Esophagus muscularis mucosa (tissue), 4 donors: ENCODE measurements at regions not wholly inside any gene's neighbourhood (a gene's known extent, or its start where the extent isn't known, plus 50 kb on each side); places are given as distances from the start of the nearest gene placed in this dataset.

Experiments
- DNase-seq: peaks from one replicate; pipeline ENCODE4 v3.0.0-alpha.2; 2017; ENCODE audit errors: extremely low spot score
- H3K27ac ChIP-seq, 4 donors: fragments of 200-600 bp; sonication (generic); replicated peaks in 1 of 4; 1 replicate in 3 of 4; 2 replicates in 1 of 4; pipeline ENCODE4 v1.5.1; 2016 to 2019; ENCODE audit warnings: mild to moderate bottlenecking in 1 of 4
- H3K27me3 ChIP-seq, 4 donors: fragments of 200-600 bp; sonication (generic); one replicate each; pipeline versions ENCODE4 v1.5.1 to v1.6.0; 2016 to 2019
- H3K36me3 ChIP-seq, 4 donors: fragments of 200-600 bp; sonication (generic); one replicate each; pipeline ENCODE4 v1.5.1; 2016 to 2019
- H3K4me1 ChIP-seq, 4 donors: fragments of 200-600 bp; sonication (generic); one replicate each; pipeline ENCODE4 v1.5.1; 2016 to 2019
- H3K4me3 ChIP-seq, 4 donors: fragments of 200-600 bp; sonication (generic); 1 replicate in 2 of 4; 2 replicates in 2 of 4; pipeline ENCODE4 v1.5.1; 2016 to 2019; ENCODE audit warnings: mild to moderate bottlenecking in 4 of 4, moderate library complexity in 1 of 4
- H3K9me3 ChIP-seq, 4 donors: fragments of 200-600 bp; sonication (generic); 1 replicate in 3 of 4; 2 replicates in 1 of 4; pipeline ENCODE4 v1.5.1; 2016 to 2019
- CTCF ChIP-seq, 3 experiments: fragments of 200-600 bp in 2 of 3; fragments of 450-650 bp in 1 of 3; sonication (generic) in 2 of 3; IDR thresholded peaks; one replicate each; pipeline ENCODE4 v1.5.1; 2017 to 2019; ENCODE audit warnings: antibody characterized with exemption in 3 of 3, mild to moderate bottlenecking in 2 of 3, moderate library complexity in 1 of 3
- EP300 ChIP-seq: sonication (generic); formaldehyde crosslinking; IDR thresholded peaks from one replicate; pipeline ENCODE4 v1.6.1; 2017; ENCODE audit warnings: antibody characterized with exemption
- POLR2A ChIP-seq: fragments of 450-650 bp; IDR thresholded peaks from one replicate; pipeline ENCODE4 v1.6.1; 2017; ENCODE audit warnings: antibody characterized with exemption, moderate library complexity, mild to moderate bottlenecking, low read depth
- POLR2AphosphoS5 ChIP-seq, 2 donors: sonication (generic); formaldehyde crosslinking; IDR thresholded peaks; one replicate each; pipeline ENCODE4 v1.6.1; 2017; ENCODE audit warnings: antibody characterized with exemption in 2 of 2
- WGBS: methylation state at CpG from one replicate; pipeline ENCODE4 v1.1.5; 2018; 5-methylcytosine and 5-hydroxymethylcytosine counted together
- intact Hi-C: fragments of 100-400 bp; cut with DNase I; formaldehyde crosslinking; loops from one replicate; pipeline ENCODE4 v1.15.1; 2023

- H3K27ac ChIP-seq, result no peak overlapping the region
- no peak for DNase-seq
- H3K4me3 ChIP-seq, result no peak overlapping the region
- H3K36me3 ChIP-seq, result no peaks in the 10 kb centered on the region
- intact Hi-C loops, result no loop called here
- no peaks in the 10 kb centered on the region for H3K27me3 ChIP-seq
- no peaks in the 10 kb centered on the region for H3K4me1 ChIP-seq
- peaks cover 0 to 4% (median 0%) of the 10 kb centered on the region in 4 donors for H3K9me3 ChIP-seq
- TF ChIP-seq CTCF (IDR thresholded peaks at IDR 0.05) (no peak), POLR2AphosphoS5 (IDR thresholded peaks at IDR 0.05) (no peak), EP300 (no peak), POLR2A (no peak)
Observed at GRCh38 chr2:117127680-117128079, 686.8 kb upstream of the DDX18 start.

GRCh38 chr2:117128461-117128860 is 686.0 kb upstream of the DDX18 start:
- WGBS, result 40% methylated on average over 1 of the region's 1 CpG
- TF ChIP-seq POLR2AphosphoS5 (IDR thresholded peaks at IDR 0.05) (no peak), CTCF (IDR thresholded peaks at IDR 0.05) (no peak), POLR2A (no peak), EP300 (no peak)
- no peaks in the 10 kb centered on the region for H3K4me1 ChIP-seq
- intact Hi-C loops, result no loop called here
- H3K9me3 ChIP-seq, result peaks cover 0 to 7% (median 0%) of the 10 kb centered on the region in 4 donors
- H3K4me3 ChIP-seq, result no peak overlapping the region
- no peaks in the 10 kb centered on the region for H3K36me3 ChIP-seq
- no peak for DNase-seq
- no peak overlapping the region for H3K27ac ChIP-seq
- H3K27me3 ChIP-seq, result no peaks in the 10 kb centered on the region

- peaks cover 0 to 9% (median 0%) of the 10 kb centered on the region in 4 donors for H3K9me3 ChIP-seq
Observed at GRCh38 chr2:117137371-117137770, 677.1 kb upstream of the DDX18 start.

GRCh38 chr2:117169036-117169765 is 645.3 kb upstream of the DDX18 start:
- 79% methylated on average over 2 of the region's 2 CpGs for WGBS
- H3K27me3 ChIP-seq, result no peaks in the 10 kb centered on the region
- TF ChIP-seq POLR2AphosphoS5 (IDR thresholded peaks at IDR 0.05) (no peak), CTCF (IDR thresholded peaks at IDR 0.05) (no peak), POLR2A (no peak), EP300 (no peak)
- H3K4me3 ChIP-seq, result no peak overlapping the region
- H3K4me1 ChIP-seq, result no peaks in the 10 kb centered on the region
- no peaks in the 10 kb centered on the region for H3K36me3 ChIP-seq
- no peak for DNase-seq
- peaks cover 0 to 10% (median 3%) of the 10 kb centered on the region in 4 donors for H3K9me3 ChIP-seq
- H3K27ac ChIP-seq, result no peak overlapping the region
- intact Hi-C loops, result no loop called here

More at GRCh38 chr2:117137371-117137770, 677.1 kb upstream of the DDX18 start:
- TF ChIP-seq POLR2AphosphoS5 (IDR thresholded peaks at IDR 0.05) (no peak), POLR2A (no peak), EP300 (no peak), CTCF (IDR thresholded peaks at IDR 0.05) (no peak)
- 61% methylated on average over 2 of the region's 2 CpGs for WGBS
- intact Hi-C loops, result no loop called here
- no peaks in the 10 kb centered on the region for H3K36me3 ChIP-seq
- no peaks in the 10 kb centered on the region for H3K4me1 ChIP-seq
- no peak overlapping the region for H3K4me3 ChIP-seq
- no peak for DNase-seq
- H3K27ac ChIP-seq, result no peak overlapping the region
- H3K27me3 ChIP-seq, result no peaks in the 10 kb centered on the region

GRCh38 chr2:117170897-117171296 is 643.6 kb upstream of the DDX18 start:
- TF ChIP-seq POLR2A, result no peak
- TF ChIP-seq POLR2AphosphoS5 (IDR thresholded peaks at IDR 0.05), result no peak
- TF ChIP-seq EP300, result no peak
- no peak for TF ChIP-seq CTCF (IDR thresholded peaks at IDR 0.05)
- H3K9me3 ChIP-seq, result peaks cover 0 to 10% (median 3%) of the 10 kb centered on the region in 4 donors
- no peak for DNase-seq
- no peaks in the 10 kb centered on the region for H3K27me3 ChIP-seq
- H3K36me3 ChIP-seq, result no peaks in the 10 kb centered on the region
- H3K4me1 ChIP-seq, result no peaks in the 10 kb centered on the region
- WGBS, result 93% methylated on average over 1 of the region's 1 CpG
- H3K27ac ChIP-seq, result no peak overlapping the region
- intact Hi-C loops, result no loop called here
- H3K4me3 ChIP-seq, result no peak overlapping the region
